A549 (cell line): ENCODE measurements at regions not wholly inside any gene's neighbourhood (a gene's known extent, or its start where the extent isn't known, plus 50 kb on each side); places are given as distances from the start of the nearest gene placed in this dataset.

Experiments used
- ATAC-seq, 2 experiments: fragments of 200-7000 bp in 1 of 2; fragments of >200 bp in 1 of 2; cut with Nextera tagmentation in 1 of 2; cut with Tn5 transposase in 1 of 2; 3 replicates each; pipeline versions ENCODE4 v1.8.0 to v1.9.1; 2018 to 2020; ENCODE audit warnings: mild to moderate bottlenecking in 1 of 2, moderate library complexity in 1 of 2
- CTCF ChIA-PET: fragments of 300-600 bp; sonication (Branson Sonifier 250); formaldehyde crosslinking; extraction: SDS; loops from one replicate; lab custom pipeline; 2021; ENCODE audit warnings: antibody characterized with exemption, inconsistent platforms; lab: Yijun Ruan, JAX
- POLR2A ChIA-PET: fragments of 350-600 bp; formaldehyde crosslinking; extraction: SDS; loops from one replicate; lab custom pipeline; 2021; ENCODE audit warnings: antibody characterized with exemption, inconsistent platforms; lab: Yijun Ruan, JAX
- DNase-seq, 2 experiments: peaks; one replicate each; pipeline versions ENCODE4 v3.0.0 to v3.0.0-alpha.2; 2011 to 2016; ENCODE audit warnings: low read depth in 1 of 2, low spot score in 1 of 2
- FAIRE-seq: peaks from 2 replicates; lab custom pipeline; 2011; peaks lifted over from hg19 to GRCh38; lab: Jason Lieb, UNC
- H3K27ac ChIP-seq, 2 experiments: fragments of >200 bp; sonication (Bioruptor Twin); formaldehyde crosslinking; 3 replicates each; pipeline ENCODE4 v1.5.1; 2016 to 2017
- H3K4me1 ChIP-seq: fragments of >200 bp; sonication (Bioruptor Twin); formaldehyde crosslinking; 3 replicates; pipeline ENCODE4 v1.6.1; 2016
- H3K4me2 ChIP-seq: fragments of >200 bp; sonication (Bioruptor Twin); formaldehyde crosslinking; 3 replicates; pipeline ENCODE4 v1.6.1; 2016
- H3K4me3 ChIP-seq: fragments of >200 bp; sonication (Bioruptor Twin); formaldehyde crosslinking; 3 replicates; pipeline ENCODE4 v1.5.1; 2016
- H3K9me3 ChIP-seq: fragments of >200 bp; sonication (Bioruptor Twin); formaldehyde crosslinking; 3 replicates; pipeline ENCODE4 v1.6.1; 2016
- ATOH8 ChIP-seq: fragments of 250-450 bp; sonication (Bioruptor Pico); IDR thresholded peaks from 2 replicates; pipeline ENCODE4 v1.5.0; 2020; ENCODE audit warnings: low read depth, mild to moderate bottlenecking, moderate library complexity
- BCL3 ChIP-seq: fragments of >200 bp; sonication (Bioruptor Twin); formaldehyde crosslinking; IDR thresholded peaks from 3 replicates; pipeline ENCODE4 v1.6.1; 2016
- BHLHE40 ChIP-seq: IDR thresholded peaks from 2 replicates; pipeline ENCODE4 v1.6.1; 2012; ENCODE audit warnings: low read depth, low read length, inconsistent platforms
- CEBPB ChIP-seq, 2 experiments: fragments of >200 bp in 1 of 2; sonication (Bioruptor Twin) in 1 of 2; formaldehyde crosslinking in 1 of 2; IDR thresholded peaks; 2 replicates each; pipeline ENCODE4 v1.6.1; 2012 to 2016
- EHF ChIP-seq: fragments of 250-450 bp; sonication (Bioruptor Pico); IDR thresholded peaks from 2 replicates; pipeline ENCODE4 v1.5.0; 2020; ENCODE audit warnings: mild to moderate bottlenecking
- EP300 ChIP-seq, 2 experiments: fragments of >200 bp; sonication (Bioruptor Twin); formaldehyde crosslinking; IDR thresholded peaks; 2 replicates in 1 of 2; 3 replicates in 1 of 2; pipeline ENCODE4 v1.6.1; 2016 to 2017
- ESRRA ChIP-seq: fragments of 150-350 bp; IDR thresholded peaks from 2 replicates; pipeline ENCODE4 v1.6.1; 2014; ENCODE audit warnings: mild to moderate bottlenecking, low read length, borderline replicate concordance
- FOSL2 ChIP-seq, 2 experiments: fragments of 450-650 bp in 1 of 2; fragments of >200 bp in 1 of 2; sonication (Bioruptor Twin) in 1 of 2; formaldehyde crosslinking; IDR thresholded peaks; 2 replicates each; pipeline versions ENCODE4 v1.5.0 to v1.6.1; 2016 to 2020; ENCODE audit warnings: mild to moderate bottlenecking in 1 of 2, moderate library complexity in 1 of 2
- FOXS1 ChIP-seq: fragments of 250-450 bp; sonication (Bioruptor Pico); IDR thresholded peaks from 2 replicates; pipeline ENCODE4 v1.5.0; 2020; ENCODE audit warnings: mild to moderate bottlenecking, moderate library complexity
- GATA3 ChIP-seq: IDR thresholded peaks from 2 replicates; pipeline ENCODE4 v1.6.1; 2012; ENCODE audit warnings: borderline replicate concordance
- HDAC2 ChIP-seq: fragments of 200-600 bp; sonication (generic); IDR thresholded peaks from 2 replicates; pipeline ENCODE4 v1.6.1; 2016
- HEYL ChIP-seq: fragments of 250-450 bp; sonication (Bioruptor Pico); IDR thresholded peaks from 2 replicates; pipeline ENCODE4 v1.8.0; 2021; ENCODE audit warnings: mild to moderate bottlenecking, moderate library complexity
- HOXB5 ChIP-seq: fragments of 250-450 bp; sonication (Bioruptor Pico); IDR thresholded peaks from 2 replicates; pipeline ENCODE4 v1.5.0; 2020; ENCODE audit warnings: mild to moderate bottlenecking, moderate library complexity
- MAZ ChIP-seq: fragments of 150-350 bp; IDR thresholded peaks from 2 replicates; pipeline ENCODE4 v1.6.1; 2014; ENCODE audit warnings: antibody characterized with exemption, low read depth, low read length, borderline replicate concordance
- NR3C1 ChIP-seq: fragments of >200 bp; sonication (Bioruptor Twin); formaldehyde crosslinking; IDR thresholded peaks from 3 replicates; pipeline ENCODE4 v1.6.1; 2017
- PHF8 ChIP-seq: fragments of 200-600 bp; sonication (generic); IDR thresholded peaks from 2 replicates; pipeline ENCODE4 v1.6.1; 2016; ENCODE audit warnings: low read depth, mild to moderate bottlenecking, antibody characterized with exemption, moderate library complexity, borderline replicate concordance
- POLR2A ChIP-seq: IDR thresholded peaks from 2 replicates; pipeline ENCODE4 v1.6.1; 2012; ENCODE audit warnings: mild to moderate bottlenecking, low read length
- RCOR1 ChIP-seq: fragments of 150-350 bp; IDR thresholded peaks from 2 replicates; pipeline ENCODE4 v1.6.1; 2014; ENCODE audit warnings: antibody characterized with exemption, low read length, low read depth
- RFX5 ChIP-seq: fragments of 450-650 bp; IDR thresholded peaks from 2 replicates; pipeline ENCODE4 v1.7.1; 2014; ENCODE audit warnings: antibody characterized with exemption, mild to moderate bottlenecking, moderate library complexity
- RNF2 ChIP-seq: fragments of 200-600 bp; sonication (generic); IDR thresholded peaks from 2 replicates; pipeline ENCODE4 v1.6.1; 2016; ENCODE audit warnings: low read depth, mild to moderate bottlenecking, antibody characterized with exemption, moderate library complexity, borderline replicate concordance
- SMC3 ChIP-seq: fragments of >200 bp; sonication (Bioruptor Twin); formaldehyde crosslinking; IDR thresholded peaks from 3 replicates; pipeline ENCODE4 v1.6.1; 2018; ENCODE audit warnings: inconsistent platforms
- SREBF2 ChIP-seq: fragments of 450-650 bp; IDR thresholded peaks from 2 replicates; pipeline ENCODE4 v1.6.1; 2014; ENCODE audit warnings: mild to moderate bottlenecking, moderate library complexity
- TFCP2L1 ChIP-seq: fragments of 250-450 bp; sonication (Bioruptor Pico); IDR thresholded peaks from 2 replicates; pipeline ENCODE4 v1.5.0; 2021; ENCODE audit warnings: mild to moderate bottlenecking
- USF2 ChIP-seq: fragments of 450-650 bp; IDR thresholded peaks from 2 replicates; pipeline ENCODE4 v1.6.1; 2014; ENCODE audit warnings: antibody characterized with exemption
- ZC3H11A ChIP-seq: fragments of 450-650 bp; IDR thresholded peaks from 2 replicates; pipeline ENCODE4 v1.6.1; 2014; ENCODE audit warnings: antibody characterized with exemption, mild to moderate bottlenecking
- ZSCAN20 ChIP-seq: fragments of 250-450 bp; sonication (Bioruptor Pico); IDR thresholded peaks from 2 replicates; pipeline ENCODE4 v1.8.0; 2022; ENCODE audit warnings: mild to moderate bottlenecking, moderate library complexity
- WGBS: methylation state at CpG from one replicate; pipeline ENCODE4 v1.1.6; 2017; ENCODE audit errors: missing lambda C conversion rate; 5-methylcytosine and 5-hydroxymethylcytosine counted together

GRCh38 chr5:34553581-34553980 is 102.5 kb upstream of the RAI14 start:
- FAIRE-seq: no peak
- ATAC-seq: no peak
- H3K4me2 ChIP-seq: no peak overlapping the region
- no peak for DNase-seq
- 78% methylated on average over 3 of the region's 3 CpGs for WGBS
- CTCF ChIA-PET: interaction anchor here (1.0 to 1.3 kb wide), 3 partner anchors 10 to 344 kb away, joined by 3 to 4 read pairs (median 3); no protein-coding TSS in a partner anchor
- no peak overlapping the region for H3K27ac ChIP-seq
- no peak overlapping the region for H3K4me3 ChIP-seq
- POLR2A ChIA-PET: no interaction called here
- H3K9me3 ChIP-seq: no peaks in the 10 kb centered on the region
- peaks cover 26% of the 10 kb centered on the region for H3K4me1 ChIP-seq
- TF ChIP-seq ZC3H11A (no peak), POLR2A (no peak), ATOH8 (no peak), PHF8 (no peak), FOSL2 (IDR thresholded peaks at IDR 0.05) (no peak), FOSL2 (CRISPR knock-in tag; IDR thresholded peaks at IDR 0.05) (no peak), BHLHE40 (no peak), SMC3 (no peak), EHF (CRISPR knock-in tag) (no peak), SREBF2 (no peak), GATA3 (no peak), ZSCAN20 (CRISPR knock-in tag) (no peak), TFCP2L1 (CRISPR knock-in tag) (no peak), FOXS1 (CRISPR knock-in tag) (no peak), RFX5 (no peak)

GRCh38 chr5:34554641-34555040 is 101.5 kb upstream of the RAI14 start:
- Histone ChIP-seq H3K9me3 (no peaks in the 10 kb centered on the region), H3K27ac (no peak overlapping the region), H3K4me2 (no peak overlapping the region)
- FAIRE-seq (no peak), ATAC-seq (no peak)
- ChIA-PET POLR2A (no interaction called here), CTCF (interaction anchor here (0.6 to 1.2 kb wide), 2 partner anchors 9 to 25 kb away, joined by 3 read pairs; no protein-coding TSS in a partner anchor)
- WGBS: 69% methylated on average over 5 of the region's 5 CpGs
- TF ChIP-seq EHF (CRISPR knock-in tag) (no peak), CEBPB (IDR thresholded peaks at IDR 0.05) (no peak), BCL3 (no peak), USF2 (no peak), PHF8 (no peak), BHLHE40 (no peak), EP300 (IDR thresholded peaks at IDR 0.05) (no peak), HOXB5 (CRISPR knock-in tag) (no peak), NR3C1 (no peak), SREBF2 (no peak), HDAC2 (no peak), MAZ (no peak), FOXS1 (CRISPR knock-in tag) (no peak), POLR2A (no peak), HEYL (CRISPR knock-in tag) (no peak), FOSL2 (IDR thresholded peaks at IDR 0.05) (no peak), FOSL2 (CRISPR knock-in tag; IDR thresholded peaks at IDR 0.05) (no peak), RCOR1 (no peak), RNF2 (no peak), ATOH8 (no peak), ESRRA (no peak)
- TF ChIP-seq, all 56 proteins: peak for 0
- Histone ChIP-seq H3K4me1 (peaks cover 26% of the 10 kb centered on the region), H3K4me3 (no peak overlapping the region)
- DNase-seq: no peak
